HG03432 (cell line): ENCODE measurements at regions not wholly inside any gene's neighbourhood (a gene's known extent, or its start where the extent isn't known, plus 50 kb on each side); places are given as distances from the start of the nearest gene placed in this dataset.

Source experiments
- ATAC-seq: cut with Tn5 transposase; IDR thresholded peaks from one replicate; pipeline ENCODE4 v1.9.1; 2021; ENCODE audit warnings: mild to moderate bottlenecking, moderate library complexity; ENCODE audit not compliant: unreplicated experiment

- no peak for ATAC-seq
Observed at GRCh38 chr16:66219491-66219890, 147.0 kb upstream of the CDH5 start.

GRCh38 chr16:66212428-66212827, 154.1 kb upstream of the CDH5 start:
- no peak for ATAC-seq

GRCh38 chr16:66211651-66212050, 154.8 kb upstream of the CDH5 start:
- no peak for ATAC-seq

- ATAC-seq, result no peak
Observed at GRCh38 chr16:66207883-66208265, 158.6 kb upstream of the CDH5 start.

GRCh38 chr16:66207139-66207882, 159.2 kb upstream of the CDH5 start:
- no peak for ATAC-seq

GRCh38 chr16:66206363-66206762, 160.1 kb upstream of the CDH5 start:
- ATAC-seq, result no peak

GRCh38 chr16:66205287-66206231, 160.9 kb upstream of the CDH5 start:
- ATAC-seq, result no peak

- ATAC-seq, result no peak
Observed at GRCh38 chr16:66204756-66205155, 161.7 kb upstream of the CDH5 start.

GRCh38 chr16:66203476-66203875, 163.0 kb upstream of the CDH5 start:
- no peak for ATAC-seq

- ATAC-seq, result no peak
Observed at GRCh38 chr16:66199189-66199588, 167.3 kb upstream of the CDH5 start.

GRCh38 chr16:66198641-66199040, 167.8 kb upstream of the CDH5 start:
- ATAC-seq, result no peak

- ATAC-seq, result no peak
Observed at GRCh38 chr16:66197668-66198278, 168.7 kb upstream of the CDH5 start.

- no peak for ATAC-seq
Observed at GRCh38 chr16:66196770-66197169, 169.7 kb upstream of the CDH5 start.

GRCh38 chr16:66194866-66195265, 171.6 kb upstream of the CDH5 start:
- ATAC-seq, result no peak

- ATAC-seq, result no peak
Observed at GRCh38 chr16:66193543-66194229, 172.8 kb upstream of the CDH5 start.

GRCh38 chr16:66190411-66190810, 176.1 kb upstream of the CDH5 start:
- ATAC-seq, result no peak

- ATAC-seq, result no peak
Observed at GRCh38 chr16:66189951-66190350, 176.5 kb upstream of the CDH5 start.

GRCh38 chr16:66188917-66189725, 177.4 kb upstream of the CDH5 start:
- no peak for ATAC-seq

GRCh38 chr16:66186251-66186785, 180.2 kb upstream of the CDH5 start:
- no peak for ATAC-seq

- no peak for ATAC-seq
Observed at GRCh38 chr16:66182592-66182991, 183.9 kb upstream of the CDH5 start.
